Endothelial cell (in vitro differentiated cells): ENCODE measurements at regions not wholly inside any gene's neighbourhood (a gene's known extent, or its start where the extent isn't known, plus 50 kb on each side); places are given as distances from the start of the nearest gene placed in this dataset.
"Not testable (repeated sequence)": the region's sequence is repeated elsewhere in the genome, so short reads cannot be mapped to it uniquely, and the experiment has no call there.

Experiments used
- DNase-seq: peaks from one replicate; pipeline ENCODE4 v3.0.0; 2021; ENCODE audit warnings: low spot score
- H3K27ac Mint-ChIP-seq: one replicate; pipeline ENCODE4 v1.8.0; 2021; ENCODE audit warnings: mixed read lengths, inconsistent platforms; ENCODE audit not compliant: unreplicated experiment
- H3K27me3 Mint-ChIP-seq: one replicate; pipeline ENCODE4 v1.8.0; 2021; ENCODE audit warnings: mild to moderate bottlenecking, moderate library complexity, mixed read lengths, inconsistent platforms; ENCODE audit not compliant: unreplicated experiment
- H3K36me3 Mint-ChIP-seq: one replicate; pipeline ENCODE4 v1.8.0; 2021; ENCODE audit warnings: mild to moderate bottlenecking, low read depth, mixed read lengths, inconsistent platforms; ENCODE audit not compliant: unreplicated experiment
- H3K4me1 Mint-ChIP-seq: one replicate; pipeline ENCODE4 v1.8.0; 2021; ENCODE audit warnings: mild to moderate bottlenecking, mixed read lengths, inconsistent platforms; ENCODE audit not compliant: unreplicated experiment
- H3K4me3 Mint-ChIP-seq: one replicate; pipeline ENCODE4 v1.8.0; 2021; ENCODE audit warnings: mild to moderate bottlenecking, mixed read lengths, inconsistent platforms; ENCODE audit not compliant: unreplicated experiment
- H3K9me3 Mint-ChIP-seq: one replicate; pipeline ENCODE4 v1.8.0; 2021; ENCODE audit warnings: mixed read lengths, inconsistent platforms; ENCODE audit not compliant: unreplicated experiment
- CTCF ChIP-seq: fragments of 200-600 bp; sonication (generic); IDR thresholded peaks from one replicate; pipeline ENCODE4 v1.5.0; 2021; ENCODE audit warnings: antibody characterized with exemption; ENCODE audit not compliant: unreplicated experiment

GRCh38 chr1:194774535-194774934 lies 1588.1 kb upstream of the B3GALT2 start:
- no peaks in the 10 kb centered on the region for H3K4me1 Mint-ChIP-seq

GRCh38 chr1:194755241-194755994 lies 1569.0 kb upstream of the B3GALT2 start:
- DNase-seq = no peak
- Mint-ChIP-seq H3K4me3 (no peak overlapping the region), H3K27me3 (no peaks in the 10 kb centered on the region), H3K4me1 (peaks cover 3% of the 10 kb centered on the region), H3K9me3 (no peaks in the 10 kb centered on the region), H3K36me3 (no peaks in the 10 kb centered on the region), H3K27ac (no peak overlapping the region)
- TF ChIP-seq CTCF = no peak

More at GRCh38 chr1:194774535-194774934, 1588.1 kb upstream of the B3GALT2 start:
- peaks cover 1% of the 10 kb centered on the region for H3K27me3 Mint-ChIP-seq
- H3K4me3 Mint-ChIP-seq = no peak overlapping the region
- no peak for DNase-seq
- no peaks in the 10 kb centered on the region for H3K36me3 Mint-ChIP-seq
- no peaks in the 10 kb centered on the region for H3K9me3 Mint-ChIP-seq
- TF ChIP-seq CTCF = no peak
- no peak overlapping the region for H3K27ac Mint-ChIP-seq

- not testable (repeated sequence) for H3K27ac Mint-ChIP-seq, H3K9me3 Mint-ChIP-seq, H3K36me3 Mint-ChIP-seq, H3K4me3 Mint-ChIP-seq, DNase-seq, H3K27me3 Mint-ChIP-seq, H3K4me1 Mint-ChIP-seq
Observed at GRCh38 chr1:194738843-194739242, 1552.4 kb upstream of the B3GALT2 start.

- Mint-ChIP-seq H3K9me3 (no peaks in the 10 kb centered on the region), H3K27me3 (no peaks in the 10 kb centered on the region), H3K36me3 (no peaks in the 10 kb centered on the region), H3K27ac (no peak overlapping the region), H3K4me1 (peaks cover 4% of the 10 kb centered on the region), H3K4me3 (no peak overlapping the region)
- DNase-seq = no peak
- no peak for TF ChIP-seq CTCF
Observed at GRCh38 chr1:194734970-194735369, 1548.6 kb upstream of the B3GALT2 start.

GRCh38 chr1:194731025-194731424 lies 1544.6 kb upstream of the B3GALT2 start:
- Mint-ChIP-seq H3K27ac (no peak overlapping the region), H3K4me3 (no peak overlapping the region), H3K27me3 (no peaks in the 10 kb centered on the region), H3K4me1 (peaks cover 9% of the 10 kb centered on the region), H3K9me3 (no peaks in the 10 kb centered on the region), H3K36me3 (no peaks in the 10 kb centered on the region)
- no peak for DNase-seq
- no peak for TF ChIP-seq CTCF
